CD8-positive, alpha-beta memory T cell (primary cell): ENCODE measurements at regions not wholly inside any gene's neighbourhood (a gene's known extent, or its start where the extent isn't known, plus 50 kb on each side); places are given as distances from the start of the nearest gene placed in this dataset.

Experiments
- CTCF ChIA-PET: fragments of 350-600 bp; sonication (Branson Sonifier 250); formaldehyde crosslinking; loops from one replicate; lab custom pipeline; 2021; ENCODE audit warnings: antibody characterized with exemption; lab: Charles Lee
- POLR2A ChIA-PET: fragments of 350-600 bp; sonication (Branson Sonifier 250); formaldehyde crosslinking; loops from one replicate; lab custom pipeline; 2021; ENCODE audit warnings: antibody characterized with exemption; lab: Charles Lee
- DNase-seq, 5 donors: peaks; one replicate each; pipeline versions ENCODE4 v3.0.0 to v3.0.0-alpha.2; 2020 to 2022; ENCODE audit warnings: mixed read lengths in 1 of 5
- H3K27ac ChIP-seq: one replicate; pipeline ENCODE4 v1.7.0; 2013; ENCODE audit warnings: low read depth, mild to moderate bottlenecking, low read length, moderate library complexity
- H3K27me3 ChIP-seq: 2 replicates; pipeline ENCODE4 v1.7.0; 2013; ENCODE audit warnings: low read length, mild to moderate bottlenecking; ENCODE audit not compliant: insufficient read depth, poor library complexity, severe bottlenecking
- H3K36me3 ChIP-seq: 2 replicates; pipeline ENCODE4 v1.7.0; 2013; ENCODE audit warnings: mild to moderate bottlenecking, low read length, moderate library complexity; ENCODE audit not compliant: insufficient read depth
- H3K4me1 ChIP-seq: 2 replicates; pipeline ENCODE4 v1.7.0; 2013; ENCODE audit warnings: mild to moderate bottlenecking, low read length, moderate library complexity; ENCODE audit not compliant: insufficient read depth
- H3K4me3 ChIP-seq: 2 replicates; pipeline ENCODE4 v1.7.0; 2013; ENCODE audit warnings: mild to moderate bottlenecking, low read length
- H3K9me3 ChIP-seq: 2 replicates; pipeline ENCODE4 v1.7.0; 2013; ENCODE audit warnings: mild to moderate bottlenecking, low read length
- H3K27ac Mint-ChIP-seq, 8 donors: one replicate each; pipeline ENCODE4 v1.8.0; 2020 to 2021; ENCODE audit warnings: mixed read lengths in 8 of 8, mild to moderate bottlenecking in 6 of 8, inconsistent platforms in 3 of 8, moderate library complexity in 3 of 8
- H3K27me3 Mint-ChIP-seq, 2 donors: one replicate each; pipeline ENCODE4 v1.8.0; 2020 to 2021; ENCODE audit warnings: mixed read lengths in 2 of 2, mild to moderate bottlenecking in 1 of 2, moderate library complexity in 1 of 2
- H3K36me3 Mint-ChIP-seq, 3 donors: one replicate each; pipeline ENCODE4 v1.8.0; 2020 to 2021; ENCODE audit warnings: mixed read lengths in 3 of 3, inconsistent platforms in 1 of 3, mild to moderate bottlenecking in 1 of 3
- H3K4me1 Mint-ChIP-seq, 3 donors: one replicate each; pipeline ENCODE4 v1.8.0; 2020 to 2021; ENCODE audit warnings: mixed read lengths in 3 of 3, inconsistent platforms in 1 of 3, mild to moderate bottlenecking in 1 of 3
- H3K4me3 Mint-ChIP-seq, 7 donors: one replicate each; pipeline ENCODE4 v1.8.0; 2020 to 2021; ENCODE audit warnings: mixed read lengths in 7 of 7, mild to moderate bottlenecking in 6 of 7, moderate library complexity in 4 of 7, inconsistent platforms in 2 of 7
- H3K9me3 Mint-ChIP-seq, 5 donors: one replicate each; pipeline ENCODE4 v1.8.0; 2020 to 2022; ENCODE audit warnings: mixed read lengths in 5 of 5, mild to moderate bottlenecking in 3 of 5, moderate library complexity in 2 of 5, inconsistent platforms in 1 of 5

DNA sequence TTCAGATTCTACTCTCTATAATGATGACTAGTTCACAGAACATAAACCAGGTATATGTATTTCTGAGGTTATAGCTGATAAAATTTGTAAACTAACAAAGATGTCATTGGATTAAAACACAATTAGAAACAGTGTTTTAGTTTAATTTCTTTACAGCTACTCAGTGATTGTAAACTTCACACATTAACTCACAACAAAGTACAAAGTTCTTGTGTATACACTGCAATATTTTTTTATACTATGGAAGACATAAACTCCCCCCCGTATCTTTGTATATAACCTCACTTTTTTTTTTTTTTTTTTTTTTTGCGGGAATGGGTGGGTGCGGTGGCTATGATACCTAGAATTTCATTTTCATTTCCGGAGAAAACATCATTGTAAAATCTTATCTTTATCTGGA, 1043.2 kb downstream of the PCDH18 start:
- Histone ChIP-seq H3K9me3 (no peaks in the 10 kb centered on the region), H3K4me1 (no peaks in the 10 kb centered on the region), H3K4me3 (no peak overlapping the region), H3K36me3 (no peaks in the 10 kb centered on the region), H3K27me3 (no peaks in the 10 kb centered on the region), H3K27ac (no peak overlapping the region)
- Mint-ChIP-seq H3K9me3 (peaks cover 0 to 9% (median 7%) of the 10 kb centered on the region in 5 donors), H3K27me3 (no peaks in the 10 kb centered on the region), H3K4me3 (no peak overlapping the region), H3K36me3 (no peaks in the 10 kb centered on the region), H3K4me1 (no peaks in the 10 kb centered on the region), H3K27ac (no peak overlapping the region)
- POLR2A ChIA-PET = no interaction called here
- no peak for DNase-seq
- CTCF ChIA-PET = no interaction called here

GRCh38 chr4:136484996-136485395, 1047.3 kb downstream of the PCDH18 start:
- Mint-ChIP-seq H3K36me3 (no peaks in the 10 kb centered on the region), H3K9me3 (peaks cover 0 to 6% (median 4%) of the 10 kb centered on the region in 5 donors), H3K27ac (no peak overlapping the region), H3K4me1 (no peaks in the 10 kb centered on the region), H3K4me3 (no peak overlapping the region), H3K27me3 (no peaks in the 10 kb centered on the region)
- no peak overlapping the region for H3K4me3 ChIP-seq
- H3K27me3 ChIP-seq = no peaks in the 10 kb centered on the region
- no peaks in the 10 kb centered on the region for H3K36me3 ChIP-seq
- DNase-seq = no peak
- CTCF ChIA-PET = no interaction called here
- no peaks in the 10 kb centered on the region for H3K4me1 ChIP-seq
- no peaks in the 10 kb centered on the region for H3K9me3 ChIP-seq
- no peak overlapping the region for H3K27ac ChIP-seq
- POLR2A ChIA-PET = no interaction called here

- H3K9me3 ChIP-seq = no peaks in the 10 kb centered on the region
- Mint-ChIP-seq H3K4me1 (no peaks in the 10 kb centered on the region), H3K4me3 (no peak overlapping the region), H3K9me3 (peaks cover 0 to 4% (median 0%) of the 10 kb centered on the region in 5 donors), H3K36me3 (no peaks in the 10 kb centered on the region), H3K27ac (no peak overlapping the region), H3K27me3 (no peaks in the 10 kb centered on the region)
- H3K27me3 ChIP-seq = no peaks in the 10 kb centered on the region
- CTCF ChIA-PET = no interaction called here
- POLR2A ChIA-PET = no interaction called here
- H3K27ac ChIP-seq = no peak overlapping the region
- no peak for DNase-seq
- H3K4me1 ChIP-seq = no peaks in the 10 kb centered on the region
- H3K36me3 ChIP-seq = no peaks in the 10 kb centered on the region
- H3K4me3 ChIP-seq = no peak overlapping the region
These were observed 1055.5 kb downstream of the PCDH18 start for GRCh38 chr4:136476753-136477152.

DNA sequence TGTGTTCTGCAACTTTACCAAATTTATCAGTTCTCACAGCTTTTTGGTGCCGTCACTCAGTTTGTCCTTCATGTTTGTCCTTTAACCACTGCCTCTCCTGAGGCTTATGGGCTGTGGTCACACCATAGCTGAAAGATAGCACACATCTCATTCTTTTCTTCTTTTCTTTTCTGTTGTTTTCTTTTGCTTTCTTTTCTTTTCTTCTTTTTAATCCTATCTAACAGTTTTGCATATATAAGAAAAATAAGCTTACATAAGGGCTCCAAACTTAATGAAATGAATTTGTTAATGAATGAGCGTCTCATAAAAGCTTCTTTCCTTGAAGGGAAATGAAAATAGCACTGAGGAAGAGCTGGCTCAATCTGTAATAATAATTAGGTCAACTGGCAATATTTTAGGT, 1061.2 kb downstream of the PCDH18 start:
- no peak for DNase-seq
- no peaks in the 10 kb centered on the region for H3K9me3 ChIP-seq
- H3K36me3 Mint-ChIP-seq = no peaks in the 10 kb centered on the region
- no peaks in the 10 kb centered on the region for H3K4me1 ChIP-seq
- peaks cover 2 to 14% (median 5%) of the 10 kb centered on the region in 5 donors for H3K9me3 Mint-ChIP-seq
- H3K4me3 ChIP-seq = no peak overlapping the region
- no peak overlapping the region for H3K27ac Mint-ChIP-seq
- H3K4me1 Mint-ChIP-seq = no peaks in the 10 kb centered on the region
- H3K27me3 Mint-ChIP-seq = no peaks in the 10 kb centered on the region
- H3K27ac ChIP-seq = no peak overlapping the region
- no peaks in the 10 kb centered on the region for H3K36me3 ChIP-seq
- no peak overlapping the region for H3K4me3 Mint-ChIP-seq
- ChIA-PET CTCF (no interaction called here), POLR2A (no interaction called here)
- H3K27me3 ChIP-seq = no peaks in the 10 kb centered on the region

DNA sequence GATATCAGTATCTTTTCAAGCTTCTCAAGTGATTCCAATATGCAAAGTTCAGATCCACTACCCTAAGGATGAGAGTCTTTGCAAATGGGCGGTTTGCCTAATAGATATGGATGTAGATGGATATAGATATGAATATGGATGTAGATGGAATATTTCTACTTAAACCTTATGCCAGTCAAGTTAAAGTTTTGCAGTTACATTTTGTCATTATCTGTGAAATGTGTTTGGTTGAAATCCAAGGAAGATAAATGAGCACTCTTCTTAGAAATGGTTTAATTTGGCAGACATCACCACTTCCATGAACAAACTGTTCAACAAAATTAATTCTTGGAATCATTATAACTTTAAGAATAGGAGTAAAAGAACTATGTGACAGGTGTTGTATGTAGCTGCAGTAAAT, 1066.6 kb downstream of the PCDH18 start:
- DNase-seq = no peak
- CTCF ChIA-PET = no interaction called here
- no peak overlapping the region for H3K27ac Mint-ChIP-seq

GRCh38 chr4:136463941-136464340, 1068.4 kb downstream of the PCDH18 start:
- POLR2A ChIA-PET = no interaction called here
- H3K4me3 Mint-ChIP-seq = no peak overlapping the region
- H3K4me1 Mint-ChIP-seq = no peaks in the 10 kb centered on the region

More for the DNA sequence above, 1066.6 kb downstream of the PCDH18 start:
- Histone ChIP-seq H3K27me3 (no peaks in the 10 kb centered on the region), H3K4me1 (no peaks in the 10 kb centered on the region), H3K27ac (no peak overlapping the region), H3K36me3 (no peaks in the 10 kb centered on the region), H3K4me3 (no peak overlapping the region), H3K9me3 (no peaks in the 10 kb centered on the region)
- H3K36me3 Mint-ChIP-seq = no peaks in the 10 kb centered on the region
- peaks cover 4 to 13% (median 8%) of the 10 kb centered on the region in 5 donors for H3K9me3 Mint-ChIP-seq
- no peak overlapping the region for H3K4me3 Mint-ChIP-seq
- POLR2A ChIA-PET = no interaction called here
- no peaks in the 10 kb centered on the region for H3K4me1 Mint-ChIP-seq
- H3K27me3 Mint-ChIP-seq = no peaks in the 10 kb centered on the region

GRCh38 chr4:136461533-136461932, 1070.8 kb downstream of the PCDH18 start:
- H3K27ac ChIP-seq = no peak overlapping the region
- no peaks in the 10 kb centered on the region for H3K4me1 ChIP-seq
- POLR2A ChIA-PET = no interaction called here
- no peak overlapping the region for H3K27ac Mint-ChIP-seq
- no peak for DNase-seq
- no peaks in the 10 kb centered on the region for H3K36me3 Mint-ChIP-seq
- CTCF ChIA-PET = no interaction called here
- no peaks in the 10 kb centered on the region for H3K27me3 Mint-ChIP-seq
- no peak overlapping the region for H3K4me3 Mint-ChIP-seq
- no peaks in the 10 kb centered on the region for H3K27me3 ChIP-seq
- no peak overlapping the region for H3K4me3 ChIP-seq
- peaks cover 2 to 4% (median 3%) of the 10 kb centered on the region in 5 donors for H3K9me3 Mint-ChIP-seq
- H3K4me1 Mint-ChIP-seq = no peaks in the 10 kb centered on the region
- H3K9me3 ChIP-seq = no peaks in the 10 kb centered on the region
- H3K36me3 ChIP-seq = no peaks in the 10 kb centered on the region

More at GRCh38 chr4:136463941-136464340, 1068.4 kb downstream of the PCDH18 start:
- no peak overlapping the region for H3K27ac Mint-ChIP-seq
- Histone ChIP-seq H3K27me3 (no peaks in the 10 kb centered on the region), H3K4me3 (no peak overlapping the region), H3K27ac (no peak overlapping the region), H3K4me1 (no peaks in the 10 kb centered on the region), H3K36me3 (no peaks in the 10 kb centered on the region), H3K9me3 (no peaks in the 10 kb centered on the region)
- CTCF ChIA-PET = no interaction called here
- no peaks in the 10 kb centered on the region for H3K36me3 Mint-ChIP-seq
- no peak for DNase-seq
- H3K27me3 Mint-ChIP-seq = no peaks in the 10 kb centered on the region
- H3K9me3 Mint-ChIP-seq = peaks cover 3 to 8% (median 4%) of the 10 kb centered on the region in 5 donors

GRCh38 chr4:136458326-136458725, 1074.0 kb downstream of the PCDH18 start:
- no peaks in the 10 kb centered on the region for H3K27me3 ChIP-seq
- peaks cover 2 to 8% (median 4%) of the 10 kb centered on the region in 5 donors for H3K9me3 Mint-ChIP-seq
- no peak overlapping the region for H3K4me3 Mint-ChIP-seq
- no peaks in the 10 kb centered on the region for H3K36me3 ChIP-seq
- H3K4me3 ChIP-seq = no peak overlapping the region
- no peak overlapping the region for H3K27ac ChIP-seq
- no peaks in the 10 kb centered on the region for H3K4me1 ChIP-seq
- H3K36me3 Mint-ChIP-seq = no peaks in the 10 kb centered on the region
- no peaks in the 10 kb centered on the region for H3K4me1 Mint-ChIP-seq
- H3K27ac Mint-ChIP-seq = no peak overlapping the region
- no peaks in the 10 kb centered on the region for H3K27me3 Mint-ChIP-seq
- no peaks in the 10 kb centered on the region for H3K9me3 ChIP-seq
- DNase-seq = no peak
- POLR2A ChIA-PET = no interaction called here
- CTCF ChIA-PET = no interaction called here

GRCh38 chr4:136457577-136457976, 1074.7 kb downstream of the PCDH18 start:
- Mint-ChIP-seq H3K4me3 (no peak overlapping the region), H3K9me3 (peaks cover 2 to 8% (median 4%) of the 10 kb centered on the region in 5 donors), H3K27me3 (no peaks in the 10 kb centered on the region), H3K4me1 (no peaks in the 10 kb centered on the region), H3K36me3 (no peaks in the 10 kb centered on the region), H3K27ac (no peak overlapping the region)
- H3K36me3 ChIP-seq = no peaks in the 10 kb centered on the region
- CTCF ChIA-PET = no interaction called here
- no peaks in the 10 kb centered on the region for H3K9me3 ChIP-seq
- no peak overlapping the region for H3K4me3 ChIP-seq
- H3K4me1 ChIP-seq = no peaks in the 10 kb centered on the region
- no peaks in the 10 kb centered on the region for H3K27me3 ChIP-seq
- DNase-seq = no peak
- POLR2A ChIA-PET = no interaction called here
- H3K27ac ChIP-seq = no peak overlapping the region
